DND-41 (cell line): ENCODE measurements at regions not wholly inside any gene's neighbourhood (a gene's known extent, or its start where the extent isn't known, plus 50 kb on each side); places are given as distances from the start of the nearest gene placed in this dataset.

Experiments
- EZH2 ChIP-seq: IDR thresholded peaks from 3 replicates; pipeline ENCODE4 v1.6.1; 2012; ENCODE audit warnings: borderline replicate concordance, low read depth, mild to moderate bottlenecking, moderate library complexity, low read length, inconsistent platforms; ENCODE audit not compliant: severe bottlenecking
- TF ChIP-seq, protein P1 (sequence below): IDR thresholded peaks from 2 replicates; pipeline ENCODE4 v1.5.1; 2012; ENCODE audit warnings: borderline replicate concordance, low read length, moderate library complexity, mild to moderate bottlenecking; ENCODE audit not compliant: poor library complexity, severe bottlenecking; ENCODE audit errors: extremely low read depth

- TF ChIP-seq, protein P1, sequence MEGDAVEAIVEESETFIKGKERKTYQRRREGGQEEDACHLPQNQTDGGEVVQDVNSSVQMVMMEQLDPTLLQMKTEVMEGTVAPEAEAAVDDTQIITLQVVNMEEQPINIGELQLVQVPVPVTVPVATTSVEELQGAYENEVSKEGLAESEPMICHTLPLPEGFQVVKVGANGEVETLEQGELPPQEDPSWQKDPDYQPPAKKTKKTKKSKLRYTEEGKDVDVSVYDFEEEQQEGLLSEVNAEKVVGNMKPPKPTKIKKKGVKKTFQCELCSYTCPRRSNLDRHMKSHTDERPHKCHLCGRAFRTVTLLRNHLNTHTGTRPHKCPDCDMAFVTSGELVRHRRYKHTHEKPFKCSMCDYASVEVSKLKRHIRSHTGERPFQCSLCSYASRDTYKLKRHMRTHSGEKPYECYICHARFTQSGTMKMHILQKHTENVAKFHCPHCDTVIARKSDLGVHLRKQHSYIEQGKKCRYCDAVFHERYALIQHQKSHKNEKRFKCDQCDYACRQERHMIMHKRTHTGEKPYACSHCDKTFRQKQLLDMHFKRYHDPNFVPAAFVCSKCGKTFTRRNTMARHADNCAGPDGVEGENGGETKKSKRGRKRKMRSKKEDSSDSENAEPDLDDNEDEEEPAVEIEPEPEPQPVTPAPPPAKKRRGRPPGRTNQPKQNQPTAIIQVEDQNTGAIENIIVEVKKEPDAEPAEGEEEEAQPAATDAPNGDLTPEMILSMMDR, result no peak
- TF ChIP-seq EZH2, result no peak
Measured at GRCh38 chr11:112650527-112650926, 310.7 kb upstream of the NCAM1 start.
